H1 (cell line): ENCODE measurements at regions not wholly inside any gene's neighbourhood (a gene's known extent, or its start where the extent isn't known, plus 50 kb on each side); places are given as distances from the start of the nearest gene placed in this dataset.

Experiments
- CTCF ChIA-PET: fragments of 300-600 bp; sonication (Branson Sonifier 250); formaldehyde crosslinking; loops from one replicate; lab custom pipeline; 2021; ENCODE audit not compliant: partially characterized antibody; lab: Charles Lee
- POLR2A ChIA-PET: fragments of 300-600 bp; sonication (Branson Sonifier 250); formaldehyde crosslinking; loops from one replicate; lab custom pipeline; 2021; ENCODE audit warnings: inconsistent platforms; ENCODE audit not compliant: partially characterized antibody; lab: Charles Lee
- DNase-seq, 2 experiments: peaks; one replicate each; pipeline versions ENCODE4 v3.0.0 to v3.0.0-alpha.2; 2010 to 2022; ENCODE audit warnings: low spot score in 2 of 2, low read depth in 1 of 2, mixed read lengths in 1 of 2
- FAIRE-seq: peaks from 2 replicates; lab custom pipeline; 2011; peaks lifted over from hg19 to GRCh38; lab: Jason Lieb, UNC
- H2AFZ ChIP-seq: 2 replicates; pipeline ENCODE4 v1.8.1; 2012; ENCODE audit warnings: low read length, inconsistent platforms
- H2AK5ac ChIP-seq: 2 replicates; pipeline ENCODE4 v1.6.1; 2013; ENCODE audit warnings: low read depth, low read length
- H2BK120ac ChIP-seq: replicated peaks from 2 replicates; pipeline ENCODE3; 2013; ENCODE audit warnings: low read depth, low read length, inconsistent platforms
- H2BK12ac ChIP-seq: 2 replicates; pipeline ENCODE4 v1.6.1; 2013; ENCODE audit warnings: low read depth, low read length
- H2BK15ac ChIP-seq: 2 replicates; pipeline ENCODE4 v1.6.1; 2013; ENCODE audit warnings: low read length
- H2BK20ac ChIP-seq: 2 replicates; pipeline ENCODE4 v1.6.1; 2013; ENCODE audit warnings: low read length
- H2BK5ac ChIP-seq: 2 replicates; pipeline ENCODE4 v1.6.1; 2013; ENCODE audit warnings: low read depth, low read length
- H3K14ac ChIP-seq: 2 replicates; pipeline ENCODE4 v1.6.1; 2013; ENCODE audit warnings: inconsistent platforms; ENCODE audit not compliant: insufficient read length
- H3K18ac ChIP-seq: 2 replicates; pipeline ENCODE4 v1.6.1; 2013; ENCODE audit warnings: low read length; ENCODE audit errors: extremely low read depth
- H3K23ac ChIP-seq: 2 replicates; pipeline ENCODE4 v1.6.1; 2013; ENCODE audit warnings: inconsistent platforms; ENCODE audit not compliant: insufficient read length
- H3K23me2 ChIP-seq: 2 replicates; pipeline ENCODE4 v1.6.1; 2013; ENCODE audit warnings: low read depth, low read length
- H3K27ac ChIP-seq: 2 replicates; pipeline ENCODE4 v1.6.1; 2011; ENCODE audit warnings: low read depth, low read length, inconsistent platforms
- H3K27me3 ChIP-seq, 4 experiments: replicated peaks in 1 of 4; 1 replicate in 1 of 4; 2 replicates in 3 of 4; pipeline versions ENCODE4 v1.6.1 to v1.8.1; 2011 to 2013; ENCODE audit warnings: low read length in 3 of 4, mild to moderate bottlenecking in 3 of 4, inconsistent platforms in 2 of 4, mixed read lengths in 2 of 4, moderate library complexity in 1 of 4; ENCODE audit not compliant: control insufficient read depth in 3 of 4, insufficient read depth in 3 of 4; ENCODE audit errors: extremely low read depth in 1 of 4
- H3K36me3 ChIP-seq, 4 experiments: 2 replicates each; pipeline versions ENCODE4 v1.6.1 to v1.8.1; 2011 to 2013; ENCODE audit warnings: mild to moderate bottlenecking in 4 of 4, low read length in 3 of 4, moderate library complexity in 2 of 4, control low read depth in 1 of 4, inconsistent platforms in 1 of 4; ENCODE audit not compliant: insufficient read depth in 4 of 4, control insufficient read depth in 2 of 4
- H3K4ac ChIP-seq: replicated peaks from 2 replicates; pipeline ENCODE3; 2013; ENCODE audit warnings: low read length, low read depth, mixed read lengths, inconsistent platforms; ENCODE audit not compliant: insufficient read length
- H3K4me1 ChIP-seq, 4 experiments: replicated peaks in 1 of 4; 1 replicate in 1 of 4; 2 replicates in 3 of 4; pipeline versions ENCODE4 v1.6.1 to v1.8.1; 2011 to 2013; ENCODE audit warnings: low read length in 3 of 4, inconsistent platforms in 2 of 4, mixed read lengths in 1 of 4; ENCODE audit not compliant: insufficient read depth in 4 of 4, control insufficient read depth in 3 of 4
- H3K4me2 ChIP-seq, 2 experiments: 2 replicates each; pipeline versions ENCODE4 v1.6.1 to v1.8.1; 2011 to 2013; ENCODE audit warnings: low read depth in 2 of 2, low read length in 2 of 2, control low read depth in 1 of 2, inconsistent platforms in 1 of 2, mild to moderate bottlenecking in 1 of 2; ENCODE audit not compliant: insufficient read depth in 1 of 2
- H3K4me3 ChIP-seq, 4 experiments: fragments of 200-600, 300-600 bp in 1 of 4; sonication (generic), shearing (Covaris generic), sonication (Bioruptor Twin) in 1 of 4; 2 replicates each; pipeline versions ENCODE4 v1.5.1 to v1.8.1; 2011 to 2016; ENCODE audit warnings: low read length in 4 of 4, low read depth in 3 of 4, control low read depth in 2 of 4, inconsistent platforms in 2 of 4, mild to moderate bottlenecking in 2 of 4, mixed read lengths in 1 of 4, moderate library complexity in 1 of 4; ENCODE audit not compliant: insufficient read depth in 2 of 4; ENCODE audit errors: extremely low read depth in 1 of 4
- H3K56ac ChIP-seq: replicated peaks from 2 replicates; pipeline ENCODE3; 2013; ENCODE audit warnings: low read depth, mild to moderate bottlenecking, mixed read lengths, low read length, inconsistent platforms; ENCODE audit not compliant: insufficient read length
- H3K79me1 ChIP-seq: 2 replicates; pipeline ENCODE4 v1.6.1; 2013; ENCODE audit warnings: low read depth, low read length, control low read depth
- H3K79me2 ChIP-seq, 2 experiments: 2 replicates each; pipeline versions ENCODE4 v1.6.1 to v1.8.1; 2012 to 2013; ENCODE audit warnings: low read length in 2 of 2, mild to moderate bottlenecking in 2 of 2, inconsistent platforms in 1 of 2; ENCODE audit not compliant: insufficient read depth in 2 of 2, control insufficient read depth in 1 of 2
- H3K9ac ChIP-seq, 4 experiments: replicated peaks in 1 of 4; 1 replicate in 1 of 4; 2 replicates in 3 of 4; pipeline versions ENCODE4 v1.6.1 to v1.8.1; 2011 to 2013; ENCODE audit warnings: low read depth in 3 of 4, low read length in 3 of 4, control low read depth in 2 of 4, mild to moderate bottlenecking in 2 of 4, moderate library complexity in 2 of 4, inconsistent platforms in 1 of 4; ENCODE audit errors: extremely low read depth in 1 of 4
- H3K9me3 ChIP-seq, 2 experiments: 2 replicates each; pipeline versions ENCODE4 v1.6.1 to v1.8.1; 2012 to 2013; ENCODE audit warnings: mild to moderate bottlenecking in 2 of 2, moderate library complexity in 2 of 2, control low read depth in 1 of 2, inconsistent platforms in 1 of 2, low read depth in 1 of 2, low read length in 1 of 2, mixed read lengths in 1 of 2; ENCODE audit not compliant: insufficient read depth in 2 of 2
- H4K20me1 ChIP-seq, 2 experiments: replicated peaks in 1 of 2; 2 replicates each; pipeline versions ENCODE3 to v1.8.1; 2011 to 2013; ENCODE audit warnings: inconsistent platforms in 2 of 2, low read length in 2 of 2, mild to moderate bottlenecking in 1 of 2; ENCODE audit not compliant: insufficient read depth in 2 of 2, control insufficient read depth in 1 of 2
- H4K5ac ChIP-seq: 2 replicates; pipeline ENCODE4 v1.6.1; 2013; ENCODE audit warnings: low read length, low read depth, mixed read lengths, inconsistent platforms; ENCODE audit not compliant: insufficient read length
- H4K8ac ChIP-seq: 2 replicates; pipeline ENCODE4 v1.8.0; 2013; ENCODE audit warnings: mild to moderate bottlenecking, moderate library complexity, low read length, inconsistent platforms; ENCODE audit not compliant: insufficient read depth; ENCODE audit errors: extremely low read depth
- H4K91ac ChIP-seq: replicated peaks from 2 replicates; pipeline ENCODE3; 2013; ENCODE audit warnings: low read length, mixed read lengths, inconsistent platforms; ENCODE audit not compliant: insufficient read length
- EZH2 ChIP-seq: fragments of 200-600 bp; sonication (generic); IDR thresholded peaks from 2 replicates; pipeline ENCODE4 v1.7.1; 2012; ENCODE audit warnings: low read depth, mild to moderate bottlenecking, moderate library complexity, low read length, inconsistent platforms; ENCODE audit not compliant: severe bottlenecking
- HDAC6 ChIP-seq: IDR thresholded peaks from one replicate; pipeline ENCODE4 v1.7.1; 2012; ENCODE audit warnings: low read depth, mild to moderate bottlenecking, inconsistent platforms, low read length, moderate library complexity
- KDM5A ChIP-seq: fragments of 200-600 bp; IDR thresholded peaks from 2 replicates; pipeline ENCODE4 v1.7.1; 2012; ENCODE audit warnings: mild to moderate bottlenecking, low read length, inconsistent platforms, mixed read lengths
- SAP30 ChIP-seq: fragments of 300-600 bp; sonication (generic); IDR thresholded peaks from 2 replicates; pipeline ENCODE4 v1.7.1; 2012; ENCODE audit warnings: low read length, moderate library complexity, mild to moderate bottlenecking, inconsistent platforms; ENCODE audit not compliant: insufficient read depth, insufficient replicate concordance
- SP2 ChIP-seq: IDR thresholded peaks from 2 replicates; pipeline ENCODE4 v1.6.1; 2012; ENCODE audit warnings: mild to moderate bottlenecking, low read length, inconsistent platforms
- TAF1 ChIP-seq: IDR thresholded peaks from 2 replicates; pipeline ENCODE4 v1.6.1; 2011; ENCODE audit warnings: mild to moderate bottlenecking, low read depth, low read length
- TAF7 ChIP-seq: optimal IDR thresholded peaks from 2 replicates; pipeline ENCODE3; 2011; ENCODE audit warnings: low read depth, mild to moderate bottlenecking, inconsistent platforms, low read length, moderate library complexity, borderline replicate concordance
- WGBS, 2 experiments: shearing (Covaris generic) in 1 of 2; methylation state at CpG; one replicate each; pipeline versions ENCODE4 v1.1.6 to v1.1.7; 2013 to 2015; ENCODE audit warnings: low lambda C conversion rate in 2 of 2, mixed read lengths in 2 of 2, inconsistent platforms in 1 of 2, low coverage in 1 of 2, missing lambda C conversion rate in 1 of 2; ENCODE audit not compliant: insufficient replicate concordance in 2 of 2, insufficient coverage in 1 of 2, insufficient read length in 1 of 2; ENCODE audit errors: extremely low coverage in 1 of 2, missing lambda C conversion rate in 1 of 2; 5-methylcytosine and 5-hydroxymethylcytosine counted together
- TF ChIP-seq, protein P1 (sequence below): IDR thresholded peaks from 2 replicates; pipeline ENCODE4 v1.6.1; 2012; ENCODE audit warnings: inconsistent platforms

DNA sequence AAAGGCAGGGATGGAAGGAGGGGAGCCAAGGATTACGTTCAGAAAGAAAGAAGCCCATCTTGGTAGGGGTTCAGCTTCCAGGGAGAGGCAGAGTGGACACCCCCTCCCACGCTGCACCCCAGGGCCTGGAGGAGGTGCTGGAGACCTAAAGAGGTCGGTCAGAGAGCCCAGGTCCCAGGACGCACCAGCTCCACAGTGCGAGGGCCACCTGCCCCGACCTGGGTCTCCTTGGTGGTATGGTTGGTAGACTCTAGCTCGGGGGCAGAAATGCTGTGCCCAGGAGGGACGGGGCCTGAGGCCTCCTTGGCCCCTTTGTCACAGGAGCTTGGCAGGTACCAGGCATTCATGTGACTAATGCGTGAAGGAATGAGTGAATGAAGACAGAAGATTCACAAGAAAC lies 87.1 kb upstream of the RAB6C start:
- H3K79me1 ChIP-seq, result no peaks in the 10 kb centered on the region; the same call in 1 of the 2 replicates
- H3K79me2 ChIP-seq, result no peaks in the 10 kb centered on the region
- H3K9me3 ChIP-seq, result no peaks in the 10 kb centered on the region
- no peak overlapping the region for H3K18ac ChIP-seq
- no peak overlapping the region; the same call in 1 of the 2 replicates for H4K8ac ChIP-seq
- CTCF ChIA-PET, result interaction anchor here (1.0 kb wide), 1 partner anchor 11 kb away, joined by 3 read pairs; no protein-coding TSS in a partner anchor
- H3K36me3 ChIP-seq, result no peaks in the 10 kb centered on the region
- TF ChIP-seq EZH2 (no peak), HDAC6 (no peak), KDM5A (no peak), TAF1 (no peak), SAP30 (no peak), SP2 (no peak), TAF7 (no peak)
- TF ChIP-seq, protein P1, sequence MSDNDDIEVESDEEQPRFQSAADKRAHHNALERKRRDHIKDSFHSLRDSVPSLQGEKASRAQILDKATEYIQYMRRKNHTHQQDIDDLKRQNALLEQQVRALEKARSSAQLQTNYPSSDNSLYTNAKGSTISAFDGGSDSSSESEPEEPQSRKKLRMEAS, result no peak
- TF ChIP-seq, all 59 proteins: peak for 0
- no peaks in the 10 kb centered on the region for H3K23me2 ChIP-seq
- H3K4me2 ChIP-seq, result no peak overlapping the region
- 0 out of 2 replicates have a peak overlapping the region, but pooled peaks have one; percentile 56 for H2BK20ac ChIP-seq
- H3K27me3 ChIP-seq, result no peaks in the 10 kb centered on the region
- no peak overlapping the region for H3K9ac ChIP-seq
- no peak overlapping the region for H2BK5ac ChIP-seq
- no peak overlapping the region for H2BK15ac ChIP-seq
- no peak overlapping the region for H3K27ac ChIP-seq
- H3K14ac ChIP-seq, result no peak overlapping the region
- 87% methylated on average over 9 of the region's 9 CpGs; no CpG with 5 or more reads in 1 of the 2 experiments for WGBS, 2 experiments
- H4K91ac ChIP-seq, result no peak overlapping the region
- no peak overlapping the region for H2AK5ac ChIP-seq
- H3K56ac ChIP-seq, result no peak overlapping the region
- H3K4me3 ChIP-seq, result no peak overlapping the region
- DNase-seq (no peak), FAIRE-seq (no peak)
- H4K5ac ChIP-seq, result no peak overlapping the region
- H3K4me1 ChIP-seq, result peaks cover 0 to 9% (median under 1%) of the 10 kb centered on the region in 4 experiments; a peak in 4 of 7 replicates
- H2BK120ac ChIP-seq, result no peak overlapping the region
- H3K4ac ChIP-seq, result no peak overlapping the region
- H4K20me1 ChIP-seq, result peaks cover 0 to 2% of the 10 kb centered on the region in 2 experiments
- POLR2A ChIA-PET, result no interaction called here
- no peak overlapping the region for H2BK12ac ChIP-seq
- H2AFZ ChIP-seq, result no peak overlapping the region
- no peak overlapping the region for H3K23ac ChIP-seq
